Astrocyte of the spinal cord (primary cell): ENCODE measurements at regions not wholly inside any gene's neighbourhood (a gene's known extent, or its start where the extent isn't known, plus 50 kb on each side); places are given as distances from the start of the nearest gene placed in this dataset.
"Not testable (repeated sequence)": the region's sequence is repeated elsewhere in the genome, so short reads cannot be mapped to it uniquely, and the experiment has no call there.

Experiments used
- DNase-seq: peaks from one replicate; pipeline ENCODE4 v3.0.0; 2011; ENCODE audit warnings: low read depth, low spot score
- H3K4me3 ChIP-seq: 2 replicates; pipeline ENCODE4 v1.5.1; 2011; ENCODE audit warnings: low read depth, mild to moderate bottlenecking, low read length, moderate library complexity
- in situ Hi-C: cut with HindIII; loops from 2 replicates; pipeline ENCODE4 v1.10.0; 2017; ENCODE audit warnings: low sequenced_read_pairs
- TF ChIP-seq, protein P1 (sequence below): IDR thresholded peaks from 2 replicates; pipeline ENCODE4 v1.5.1; 2012; ENCODE audit warnings: low read depth, mild to moderate bottlenecking, low read length, inconsistent platforms

- H3K4me3 ChIP-seq = peak overlapping the region; percentile 13
- no peak for DNase-seq
- TF ChIP-seq, protein P1, sequence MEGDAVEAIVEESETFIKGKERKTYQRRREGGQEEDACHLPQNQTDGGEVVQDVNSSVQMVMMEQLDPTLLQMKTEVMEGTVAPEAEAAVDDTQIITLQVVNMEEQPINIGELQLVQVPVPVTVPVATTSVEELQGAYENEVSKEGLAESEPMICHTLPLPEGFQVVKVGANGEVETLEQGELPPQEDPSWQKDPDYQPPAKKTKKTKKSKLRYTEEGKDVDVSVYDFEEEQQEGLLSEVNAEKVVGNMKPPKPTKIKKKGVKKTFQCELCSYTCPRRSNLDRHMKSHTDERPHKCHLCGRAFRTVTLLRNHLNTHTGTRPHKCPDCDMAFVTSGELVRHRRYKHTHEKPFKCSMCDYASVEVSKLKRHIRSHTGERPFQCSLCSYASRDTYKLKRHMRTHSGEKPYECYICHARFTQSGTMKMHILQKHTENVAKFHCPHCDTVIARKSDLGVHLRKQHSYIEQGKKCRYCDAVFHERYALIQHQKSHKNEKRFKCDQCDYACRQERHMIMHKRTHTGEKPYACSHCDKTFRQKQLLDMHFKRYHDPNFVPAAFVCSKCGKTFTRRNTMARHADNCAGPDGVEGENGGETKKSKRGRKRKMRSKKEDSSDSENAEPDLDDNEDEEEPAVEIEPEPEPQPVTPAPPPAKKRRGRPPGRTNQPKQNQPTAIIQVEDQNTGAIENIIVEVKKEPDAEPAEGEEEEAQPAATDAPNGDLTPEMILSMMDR = no peak
- in situ Hi-C loops = no loop called here
Observed at GRCh38 chr13:22925881-22926747, 254.7 kb upstream of the SGCG start.

DNA sequence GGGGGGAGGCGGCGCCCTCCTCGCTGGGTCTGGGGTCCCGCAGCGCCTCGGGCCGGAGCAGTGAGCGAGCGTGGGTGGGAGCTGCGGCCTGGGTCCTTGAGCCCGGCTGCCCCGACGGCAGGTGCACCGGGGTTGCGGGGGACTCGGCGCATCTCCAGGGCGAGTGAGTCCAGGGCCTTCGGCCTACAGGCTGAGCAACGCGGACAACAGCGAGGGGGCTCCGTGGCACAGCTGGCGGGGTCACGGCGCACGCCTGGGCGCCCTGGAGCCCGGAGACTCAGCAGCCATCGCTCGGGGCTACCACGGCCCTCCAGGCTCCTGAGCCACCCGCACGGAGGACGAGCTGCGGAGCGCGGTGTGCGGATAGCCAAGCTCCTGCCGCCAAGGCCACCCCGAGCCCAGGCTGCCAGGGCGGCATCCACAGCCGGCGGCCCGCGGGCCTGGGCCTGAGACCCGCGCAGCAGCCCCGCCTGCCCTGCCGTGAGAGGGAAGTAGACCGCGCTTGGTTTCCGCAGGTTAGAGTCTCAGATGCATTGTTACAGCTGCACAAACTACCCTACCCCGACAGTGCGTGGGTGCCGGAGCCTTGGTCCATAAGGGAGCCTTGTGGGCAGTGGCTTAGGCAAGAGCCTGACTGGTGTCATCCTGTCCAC lies 253.9 kb upstream of the SGCG start:
- no peak for DNase-seq
- in situ Hi-C loops = no loop called here
- TF ChIP-seq, protein P1 = no peak
- H3K4me3 ChIP-seq = peak overlapping the region; percentile 13

- DNase-seq, H3K4me3 ChIP-seq, in situ Hi-C loops: not testable (repeated sequence)
Observed at GRCh38 chr13:22927845-22928244, 252.9 kb upstream of the SGCG start.

DNA sequence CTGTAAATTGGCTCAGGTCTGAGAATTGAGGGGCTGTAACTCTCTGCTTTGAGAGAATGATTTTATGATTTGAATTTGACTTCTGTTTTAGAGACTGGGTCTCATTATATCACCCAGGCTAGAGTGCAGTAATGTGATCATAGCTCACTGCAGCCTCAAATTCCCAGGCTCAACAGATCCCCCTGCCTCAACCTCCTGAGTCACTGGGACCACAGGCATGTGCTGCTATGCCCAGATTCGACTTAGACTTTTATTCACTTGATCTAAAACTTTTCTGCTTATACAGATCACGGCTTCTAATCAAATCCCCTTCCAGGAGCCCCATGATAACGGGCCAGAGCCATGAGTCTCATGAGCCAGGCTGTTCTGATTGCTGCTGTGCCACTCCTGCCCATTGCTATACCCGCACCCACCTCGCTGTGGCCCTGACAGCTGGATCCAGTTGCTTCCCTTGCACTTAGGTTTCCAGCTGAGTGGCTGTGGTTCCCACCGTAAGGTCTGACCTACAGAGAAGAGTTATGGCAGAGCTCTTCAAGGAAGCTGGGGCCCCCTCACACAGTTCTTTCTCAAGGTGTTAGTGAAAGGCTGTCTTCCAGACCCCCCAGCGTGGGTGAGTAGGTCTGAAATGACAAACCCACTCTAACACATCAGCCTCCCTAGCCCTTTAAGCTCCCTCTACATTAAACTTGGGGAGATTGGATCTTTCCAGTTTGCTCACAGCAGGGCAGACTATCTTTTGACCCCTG lies 251.2 kb upstream of the SGCG start:
- in situ Hi-C loops = no loop called here
- DNase-seq = no peak

GRCh38 chr13:22931576-22931975 lies 249.2 kb upstream of the SGCG start:
- no peak overlapping the region for H3K4me3 ChIP-seq
- TF ChIP-seq, protein P1 = no peak
- in situ Hi-C loops = no loop called here
- no peak for DNase-seq

More for the DNA sequence above, 251.2 kb upstream of the SGCG start:
- TF ChIP-seq, protein P1 = no peak
- no peak overlapping the region for H3K4me3 ChIP-seq

DNA sequence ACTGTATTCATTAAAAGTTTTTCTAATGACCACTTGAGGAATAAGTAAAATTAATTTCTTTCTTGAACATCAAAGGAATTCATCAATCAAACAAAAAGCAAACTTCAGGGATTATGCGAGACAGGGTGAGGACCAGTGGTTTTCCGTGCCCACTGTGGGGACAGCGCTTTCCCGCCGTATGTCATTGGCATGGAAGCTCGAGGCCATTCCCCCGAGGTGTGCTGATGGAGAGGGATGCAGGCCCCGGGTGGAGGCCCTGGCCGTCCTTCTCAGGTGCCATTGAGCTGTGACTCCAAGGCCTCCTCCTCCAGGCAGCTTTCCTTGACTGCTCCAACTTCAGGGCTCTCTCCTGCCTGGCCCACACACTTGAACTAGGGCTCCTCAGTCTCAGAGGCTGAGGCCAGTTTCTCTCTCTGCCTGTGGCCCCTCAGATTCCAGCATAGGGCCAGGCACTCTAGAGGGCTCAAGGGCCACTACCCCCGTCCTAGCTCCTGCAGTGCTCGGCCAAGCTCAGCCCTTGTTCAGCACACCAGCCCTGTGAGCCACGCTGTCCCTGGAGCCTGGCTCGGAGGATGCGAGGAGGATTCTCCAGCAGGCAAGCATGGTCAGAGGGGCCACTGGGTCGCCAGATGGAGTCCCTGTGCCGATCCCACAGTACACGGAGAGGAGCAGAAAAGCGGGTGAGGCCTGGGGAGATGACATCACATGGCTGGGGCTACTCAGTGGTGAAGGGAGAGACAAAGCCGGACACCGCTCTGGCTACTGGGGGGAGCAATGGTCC lies 248.0 kb upstream of the SGCG start:
- H3K4me3 ChIP-seq, in situ Hi-C loops, DNase-seq: not testable (repeated sequence)

GRCh38 chr13:22933571-22934181 lies 247.1 kb upstream of the SGCG start:
- DNase-seq = no peak
- TF ChIP-seq, protein P1 = no peak
- in situ Hi-C loops = no loop called here
- no peak overlapping the region for H3K4me3 ChIP-seq
